NCI-H82 treated with DMSO at 0.1 percent for 48 hours (cell line): ENCODE measurements at regions not wholly inside any gene's neighbourhood (a gene's known extent, or its start where the extent isn't known, plus 50 kb on each side); places are given as distances from the start of the nearest gene placed in this dataset.

Source experiments
- DNase-seq: peaks from one replicate; lab custom pipeline; 2025; ENCODE audit not compliant: unreplicated experiment; lab: John Stamatoyannopoulos, UW

GRCh38 chr6:148271711-148272439, 70.8 kb upstream of the SASH1 start:
- no peak for DNase-seq

- DNase-seq: no peak
Observed at GRCh38 chr6:148272597-148272996, 70.0 kb upstream of the SASH1 start.

GRCh38 chr6:148273962-148274752, 68.5 kb upstream of the SASH1 start:
- DNase-seq: no peak

- DNase-seq: no peak
Observed at GRCh38 chr6:148274809-148275208, 67.8 kb upstream of the SASH1 start.

- DNase-seq: no peak
Observed at GRCh38 chr6:148285205-148285604, 57.4 kb upstream of the SASH1 start.

- no peak for DNase-seq
Observed at GRCh38 chr6:148286563-148286962, 56.1 kb upstream of the SASH1 start.

- DNase-seq: no peak
Observed at GRCh38 chr6:148287623-148288333, 54.9 kb upstream of the SASH1 start.

GRCh38 chr6:148288541-148288940, 54.1 kb upstream of the SASH1 start:
- DNase-seq: no peak

GRCh38 chr6:148289153-148289552, 53.5 kb upstream of the SASH1 start:
- no peak for DNase-seq

GRCh38 chr6:148291876-148292275, 50.8 kb upstream of the SASH1 start:
- no peak for DNase-seq
